Stomach (tissue), 4 donors: ENCODE measurements at regions not wholly inside any gene's neighbourhood (a gene's known extent, or its start where the extent isn't known, plus 50 kb on each side); places are given as distances from the start of the nearest gene placed in this dataset.

Experiments used
- POLR2AphosphoS5 ChIP-seq, 3 donors: sonication (generic); formaldehyde crosslinking; IDR thresholded peaks; one replicate each; pipeline ENCODE4 v1.6.1; 2016; ENCODE audit warnings: antibody characterized with exemption in 3 of 3
- TF ChIP-seq, protein P1 (sequence below), 7 experiments: fragments of 450-650 bp in 4 of 7; fragments of 200-600 bp in 3 of 7; sonication (generic) in 3 of 7; IDR thresholded peaks; one replicate each; pipeline ENCODE4 v1.5.1; 2016 to 2019; ENCODE audit warnings: antibody characterized with exemption in 7 of 7, control low read depth in 2 of 7, mild to moderate bottlenecking in 1 of 7

DNA sequence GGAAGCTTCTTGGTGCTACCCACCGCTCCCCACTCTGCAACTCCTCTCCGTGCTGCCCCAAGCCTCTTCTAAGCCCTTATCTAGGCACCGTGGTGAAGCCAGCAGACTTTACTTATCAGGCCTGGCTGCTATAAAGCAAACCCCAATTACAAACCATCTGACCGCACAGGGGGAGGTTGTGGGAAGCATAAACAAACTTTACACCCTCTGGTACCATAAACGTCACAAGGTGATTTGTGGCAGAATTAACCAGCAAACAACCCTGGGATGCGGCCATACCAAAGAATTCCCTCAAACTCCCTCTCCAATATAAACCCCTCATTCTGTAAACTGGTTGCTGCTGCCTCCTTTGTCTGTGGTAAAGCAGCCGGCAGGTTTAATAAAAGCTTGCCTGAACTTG, 55.2 kb downstream of the MAGEC2 start:
- TF ChIP-seq, protein P1, sequence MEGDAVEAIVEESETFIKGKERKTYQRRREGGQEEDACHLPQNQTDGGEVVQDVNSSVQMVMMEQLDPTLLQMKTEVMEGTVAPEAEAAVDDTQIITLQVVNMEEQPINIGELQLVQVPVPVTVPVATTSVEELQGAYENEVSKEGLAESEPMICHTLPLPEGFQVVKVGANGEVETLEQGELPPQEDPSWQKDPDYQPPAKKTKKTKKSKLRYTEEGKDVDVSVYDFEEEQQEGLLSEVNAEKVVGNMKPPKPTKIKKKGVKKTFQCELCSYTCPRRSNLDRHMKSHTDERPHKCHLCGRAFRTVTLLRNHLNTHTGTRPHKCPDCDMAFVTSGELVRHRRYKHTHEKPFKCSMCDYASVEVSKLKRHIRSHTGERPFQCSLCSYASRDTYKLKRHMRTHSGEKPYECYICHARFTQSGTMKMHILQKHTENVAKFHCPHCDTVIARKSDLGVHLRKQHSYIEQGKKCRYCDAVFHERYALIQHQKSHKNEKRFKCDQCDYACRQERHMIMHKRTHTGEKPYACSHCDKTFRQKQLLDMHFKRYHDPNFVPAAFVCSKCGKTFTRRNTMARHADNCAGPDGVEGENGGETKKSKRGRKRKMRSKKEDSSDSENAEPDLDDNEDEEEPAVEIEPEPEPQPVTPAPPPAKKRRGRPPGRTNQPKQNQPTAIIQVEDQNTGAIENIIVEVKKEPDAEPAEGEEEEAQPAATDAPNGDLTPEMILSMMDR (IDR thresholded peaks at IDR 0.05) = no peak
- TF ChIP-seq POLR2AphosphoS5 (IDR thresholded peaks at IDR 0.05) = no peak
